Renal cortex interstitium (tissue), 11 donors: ENCODE measurements at regions not wholly inside any gene's neighbourhood (a gene's known extent, or its start where the extent isn't known, plus 50 kb on each side); places are given as distances from the start of the nearest gene placed in this dataset.

Experiments used
- DNase-seq, 11 donors: peaks; one replicate each; pipeline ENCODE4 v3.0.0-alpha.2; 2013; ENCODE audit warnings: low read depth in 9 of 11, low spot score in 4 of 11; ENCODE audit errors: extremely low read depth in 1 of 11

DNA sequence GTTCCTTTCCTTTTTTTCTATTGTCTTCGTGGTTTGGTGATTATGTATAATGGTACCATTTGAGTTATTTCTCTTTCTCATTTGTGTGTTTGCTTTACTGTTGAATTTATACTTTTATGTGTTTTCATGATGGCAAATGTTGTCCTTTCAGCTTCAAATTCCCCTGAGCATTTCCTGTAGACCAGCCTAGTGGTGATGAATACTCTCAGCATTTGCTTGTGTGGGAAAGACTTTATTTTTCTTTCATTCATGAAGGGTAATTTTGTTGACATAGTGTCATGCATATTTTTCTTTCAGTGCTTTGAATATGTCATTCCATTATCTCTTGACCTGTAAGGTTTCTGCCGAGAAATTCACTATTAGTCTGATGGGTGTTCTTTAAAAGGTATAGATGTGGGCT, 166.6 kb upstream of the GORAB start:
- no peak for DNase-seq

GRCh38 chr1:170366980-170367379, 165.0 kb upstream of the GORAB start:
- DNase-seq, result no peak

- no peak for DNase-seq
Measured at GRCh38 chr1:170367615-170368014, 164.4 kb upstream of the GORAB start.

DNA sequence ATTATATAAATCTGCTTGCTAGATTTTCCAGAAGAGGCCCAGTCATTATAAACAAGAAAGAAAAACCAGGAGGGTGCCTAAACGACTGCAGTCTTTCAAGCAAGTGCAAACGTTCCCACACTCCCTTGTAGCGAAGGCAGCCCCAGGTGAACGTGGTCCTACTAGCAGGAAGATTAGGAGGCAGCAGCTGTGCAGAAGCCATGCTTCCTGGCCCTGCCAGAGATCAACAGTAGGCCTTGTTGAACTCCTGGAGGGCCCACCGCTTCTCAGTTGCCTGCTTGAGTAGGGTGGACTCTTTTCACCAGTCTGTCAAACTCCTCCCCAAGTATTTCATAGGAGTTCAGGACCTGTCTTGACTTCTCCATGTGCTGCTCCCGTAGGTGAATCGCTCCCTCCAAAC, 163.0 kb upstream of the GORAB start:
- DNase-seq, result no peak

- no peak for DNase-seq
Measured at GRCh38 chr1:170369417-170369816, 162.5 kb upstream of the GORAB start.

GRCh38 chr1:170370087-170370486, 161.9 kb upstream of the GORAB start:
- DNase-seq, result no peak

DNA sequence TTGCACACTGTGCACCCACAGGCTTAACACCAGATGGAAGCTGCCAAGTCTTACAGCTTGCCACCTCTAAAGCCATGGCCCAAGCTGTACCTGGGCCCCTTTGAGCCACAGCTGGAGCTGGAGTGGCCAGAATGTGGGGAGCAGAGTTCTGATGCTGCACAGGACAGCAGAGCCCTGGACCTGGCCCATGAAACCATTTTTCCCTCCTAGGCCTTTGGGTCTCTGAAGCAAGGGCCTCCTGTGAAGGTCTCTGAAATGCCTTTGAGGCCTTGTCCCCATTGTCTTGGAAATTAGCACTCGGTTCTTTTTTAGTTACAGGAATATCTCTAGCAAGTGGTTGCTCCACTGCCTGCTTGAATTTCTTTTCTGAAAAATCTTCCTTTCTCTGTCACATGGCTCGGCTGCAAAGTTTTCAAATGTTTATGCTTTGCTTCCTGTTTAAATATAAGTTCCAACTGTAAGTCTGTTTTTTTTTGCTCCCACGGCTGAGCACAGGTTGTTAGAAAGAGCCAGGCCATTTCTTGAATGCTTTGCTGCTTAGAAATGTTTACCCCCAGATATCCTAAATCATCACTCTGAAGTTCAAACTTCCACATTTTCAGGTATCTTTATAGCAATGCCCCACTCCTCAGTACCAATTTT, 156.8 kb upstream of the GORAB start:
- DNase-seq, result no peak

DNA sequence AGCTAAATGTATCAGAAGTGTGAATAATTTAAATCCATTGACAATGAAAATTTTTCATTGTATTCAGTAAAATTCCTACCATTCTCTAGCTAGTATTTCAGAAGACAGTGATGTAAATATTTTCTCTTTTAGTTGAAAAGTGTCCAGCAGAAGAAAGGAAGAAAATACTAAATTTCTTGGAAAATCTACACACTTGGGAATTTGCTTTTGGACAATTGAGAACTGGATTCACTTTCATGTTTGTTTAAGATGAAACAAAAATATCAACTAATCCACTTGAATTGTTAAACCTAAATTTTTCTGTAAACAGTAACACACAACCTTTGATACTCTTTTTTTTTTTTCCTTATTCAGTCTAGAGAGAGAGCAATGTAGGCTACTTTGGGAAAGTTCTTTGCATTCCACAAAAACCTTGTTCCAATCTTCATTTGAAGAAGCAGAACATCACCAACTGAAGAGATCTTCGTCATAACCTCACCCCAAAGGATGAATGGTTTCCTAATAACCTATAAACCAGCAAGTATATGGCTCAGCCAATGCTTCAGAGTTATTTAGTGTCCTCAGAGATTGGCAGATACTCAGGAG, 155.1 kb upstream of the GORAB start:
- no peak for DNase-seq

DNA sequence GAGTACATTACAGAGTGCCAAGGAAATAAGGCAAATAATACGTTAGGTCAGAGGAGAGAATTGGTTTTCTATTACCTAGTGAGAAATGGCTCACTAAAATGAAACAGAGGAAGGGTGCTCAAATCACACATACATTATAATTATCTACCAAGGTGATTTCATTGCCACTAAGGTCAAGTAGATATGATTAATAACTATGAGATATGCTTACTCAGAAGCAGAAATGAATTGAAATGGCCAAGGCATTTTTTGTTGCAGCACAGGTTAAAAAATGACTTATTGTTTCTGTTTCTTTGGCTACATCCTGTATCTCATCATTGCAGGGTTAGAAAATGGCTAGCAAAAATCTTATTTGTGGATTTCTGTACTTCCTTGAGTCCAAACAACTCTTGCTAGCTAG, 154.5 kb upstream of the GORAB start:
- no peak for DNase-seq

GRCh38 chr1:170377896-170378634, 153.9 kb upstream of the GORAB start:
- DNase-seq, result no peak

GRCh38 chr1:170385750-170386149, 146.2 kb upstream of the GORAB start:
- DNase-seq, result no peak

GRCh38 chr1:170388489-170388888, 143.5 kb upstream of the GORAB start:
- DNase-seq, result no peak

GRCh38 chr1:170395149-170395548, 136.8 kb upstream of the GORAB start:
- DNase-seq, result no peak

DNA sequence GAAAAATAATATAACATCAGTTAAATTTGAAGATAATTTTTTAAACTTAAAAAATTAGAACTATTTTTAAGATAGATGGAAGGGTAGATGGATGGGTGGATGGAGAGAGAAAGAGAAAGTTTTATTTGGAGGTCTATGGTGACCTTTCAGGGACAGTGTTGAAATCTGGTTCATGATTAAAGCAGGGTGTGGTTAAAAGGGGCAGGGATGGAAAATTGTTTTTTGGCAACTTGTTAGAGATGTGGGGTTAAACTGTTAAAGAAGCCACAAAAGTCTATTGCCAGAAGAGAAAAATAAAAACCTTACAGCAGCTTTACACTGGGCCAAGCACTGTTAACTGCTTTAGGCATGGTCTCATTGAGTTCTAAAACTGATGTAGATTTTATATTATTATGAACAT, 134.9 kb upstream of the GORAB start:
- no peak for DNase-seq

- no peak for DNase-seq
Measured at GRCh38 chr1:170402476-170403311, 129.3 kb upstream of the GORAB start.

DNA sequence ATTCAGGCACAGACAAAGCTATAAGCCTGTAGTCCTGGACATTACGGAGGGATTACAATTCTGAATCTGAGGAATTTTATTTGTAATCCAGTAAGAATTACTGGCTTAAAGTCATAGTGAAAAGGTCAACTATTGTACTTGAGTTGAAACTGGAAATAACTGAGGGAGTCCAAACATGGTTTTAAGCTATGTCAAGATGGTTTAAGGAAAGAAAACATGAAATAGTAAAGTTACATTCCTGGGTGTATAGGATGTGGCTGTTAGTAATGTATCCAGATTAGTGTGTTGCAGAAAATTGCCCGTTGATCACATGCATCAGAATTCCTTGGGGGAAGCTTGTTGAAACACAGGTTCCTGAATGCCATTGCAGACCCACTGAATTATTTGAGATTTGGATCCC, 124.8 kb upstream of the GORAB start:
- DNase-seq, result no peak

DNA sequence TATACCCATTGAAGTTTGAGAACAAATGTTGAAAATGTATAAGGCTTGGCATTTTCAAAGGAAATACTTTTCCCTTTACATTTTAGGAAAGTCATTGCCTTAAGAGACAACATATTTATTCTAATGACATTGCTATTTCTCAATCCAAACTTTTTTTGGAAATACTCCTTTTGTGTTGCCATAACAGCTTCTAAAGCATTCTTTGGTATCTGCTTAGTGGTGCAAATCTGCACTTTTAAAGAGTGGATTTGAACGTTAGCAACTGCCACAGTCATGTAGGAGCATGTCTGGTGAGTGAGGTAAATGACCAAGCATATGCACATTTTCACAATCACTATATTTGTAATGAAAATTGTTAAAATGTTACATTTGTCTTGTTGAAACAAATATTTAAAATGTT, 124.4 kb upstream of the GORAB start:
- DNase-seq, result no peak

DNA sequence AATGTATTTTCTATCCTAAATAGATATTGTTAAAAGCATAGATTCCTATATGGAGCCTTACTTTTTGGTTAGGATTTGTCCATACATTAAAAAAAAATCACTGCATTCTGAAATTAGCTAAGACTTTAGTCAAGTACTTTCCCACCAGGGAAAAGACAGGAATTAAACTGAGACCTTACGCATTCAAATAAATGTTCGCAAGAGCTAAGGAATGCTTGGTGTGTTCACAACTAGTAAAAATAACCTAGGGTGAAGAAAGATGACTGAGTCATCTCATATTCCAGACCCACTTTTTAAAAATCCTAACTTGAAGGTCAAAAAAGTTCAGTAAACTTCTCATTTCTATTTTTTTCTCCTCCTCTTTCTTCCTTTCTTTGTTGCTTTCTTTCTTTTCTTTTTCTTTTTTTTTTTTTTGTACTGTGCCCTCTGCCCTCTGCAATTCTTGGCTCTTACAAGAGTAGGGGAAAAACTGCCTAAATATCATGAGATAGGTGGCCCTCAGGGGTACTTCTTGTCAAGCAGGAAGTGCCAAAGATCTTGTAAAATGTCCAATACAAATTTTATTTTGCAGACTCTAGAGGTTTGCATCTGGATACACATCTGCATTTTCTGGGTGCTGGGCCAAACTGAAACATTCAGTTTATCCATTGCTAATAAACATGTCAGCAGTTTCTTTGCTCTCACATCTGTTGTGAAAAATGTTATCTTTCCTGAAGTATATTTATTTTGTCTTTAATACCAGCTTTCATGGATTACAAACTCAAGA, 121.4 kb upstream of the GORAB start:
- DNase-seq, result no peak
